ENCODE measurements at regions not wholly inside any gene's neighbourhood (a gene's known extent, or its start where the extent isn't known, plus 50 kb on each side); places are given as distances from the start of the nearest gene placed in this dataset.
"Not testable (repeated sequence)": the region's sequence is repeated elsewhere in the genome, so short reads cannot be mapped to it uniquely, and the experiment has no call there.

DNA sequence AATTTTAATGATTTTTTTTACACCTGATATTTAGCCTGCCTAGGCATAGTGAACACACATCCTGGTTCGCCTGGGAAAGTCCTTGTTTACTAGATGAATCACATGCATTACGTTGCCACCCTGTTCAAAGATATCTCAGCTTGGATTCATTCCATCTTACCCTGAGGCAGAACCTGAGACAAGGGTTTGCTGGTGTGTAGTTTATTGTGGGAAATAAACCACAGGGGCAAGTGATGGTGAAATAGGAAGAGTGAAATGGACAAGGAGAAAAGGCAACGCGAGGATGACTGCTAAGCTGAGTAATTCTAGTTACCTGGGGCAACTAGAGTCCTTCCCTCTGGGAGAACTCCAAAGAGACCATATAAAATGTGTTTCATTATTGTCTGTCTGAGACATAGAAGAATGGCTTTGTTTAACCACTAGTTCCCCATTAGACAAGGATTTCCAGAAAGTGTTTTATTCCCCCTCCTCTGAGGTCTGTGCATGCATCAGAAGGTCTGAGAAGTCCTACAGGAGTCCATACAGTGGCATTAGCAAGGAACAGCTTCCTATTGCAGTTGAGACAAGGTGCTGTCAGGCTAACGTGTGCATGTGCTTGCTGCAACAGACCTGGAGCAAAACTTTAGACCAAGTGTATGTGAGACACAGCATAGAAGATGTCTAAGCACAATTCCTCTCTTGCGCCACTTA lies 797.3 kb upstream of the FRG1 start:
- Histone ChIP-seq H3K9me3 (no peaks in the 10 kb centered on the region), H3K36me3 (no peaks in the 10 kb centered on the region), H3K4me3 (no peak overlapping the region), H3K27me3 (replicated peaks; ENCODE audit: insufficient read depth) (no peaks in the 10 kb centered on the region), H3K4me1 (ENCODE audit: control insufficient read depth in 1 of 2, low read depth in 2 of 2) (no peaks in the 10 kb centered on the region), H3K27ac (no peak overlapping the region)
- no peak for ATAC-seq (ENCODE audit: insufficient number of reproducible peaks, low FRiP score, low read depth)
- no peak for DNase-seq (ENCODE audit: low spot score)
- TF ChIP-seq, protein P1, sequence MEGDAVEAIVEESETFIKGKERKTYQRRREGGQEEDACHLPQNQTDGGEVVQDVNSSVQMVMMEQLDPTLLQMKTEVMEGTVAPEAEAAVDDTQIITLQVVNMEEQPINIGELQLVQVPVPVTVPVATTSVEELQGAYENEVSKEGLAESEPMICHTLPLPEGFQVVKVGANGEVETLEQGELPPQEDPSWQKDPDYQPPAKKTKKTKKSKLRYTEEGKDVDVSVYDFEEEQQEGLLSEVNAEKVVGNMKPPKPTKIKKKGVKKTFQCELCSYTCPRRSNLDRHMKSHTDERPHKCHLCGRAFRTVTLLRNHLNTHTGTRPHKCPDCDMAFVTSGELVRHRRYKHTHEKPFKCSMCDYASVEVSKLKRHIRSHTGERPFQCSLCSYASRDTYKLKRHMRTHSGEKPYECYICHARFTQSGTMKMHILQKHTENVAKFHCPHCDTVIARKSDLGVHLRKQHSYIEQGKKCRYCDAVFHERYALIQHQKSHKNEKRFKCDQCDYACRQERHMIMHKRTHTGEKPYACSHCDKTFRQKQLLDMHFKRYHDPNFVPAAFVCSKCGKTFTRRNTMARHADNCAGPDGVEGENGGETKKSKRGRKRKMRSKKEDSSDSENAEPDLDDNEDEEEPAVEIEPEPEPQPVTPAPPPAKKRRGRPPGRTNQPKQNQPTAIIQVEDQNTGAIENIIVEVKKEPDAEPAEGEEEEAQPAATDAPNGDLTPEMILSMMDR (IDR thresholded peaks at IDR 0.05): no peak

DNA sequence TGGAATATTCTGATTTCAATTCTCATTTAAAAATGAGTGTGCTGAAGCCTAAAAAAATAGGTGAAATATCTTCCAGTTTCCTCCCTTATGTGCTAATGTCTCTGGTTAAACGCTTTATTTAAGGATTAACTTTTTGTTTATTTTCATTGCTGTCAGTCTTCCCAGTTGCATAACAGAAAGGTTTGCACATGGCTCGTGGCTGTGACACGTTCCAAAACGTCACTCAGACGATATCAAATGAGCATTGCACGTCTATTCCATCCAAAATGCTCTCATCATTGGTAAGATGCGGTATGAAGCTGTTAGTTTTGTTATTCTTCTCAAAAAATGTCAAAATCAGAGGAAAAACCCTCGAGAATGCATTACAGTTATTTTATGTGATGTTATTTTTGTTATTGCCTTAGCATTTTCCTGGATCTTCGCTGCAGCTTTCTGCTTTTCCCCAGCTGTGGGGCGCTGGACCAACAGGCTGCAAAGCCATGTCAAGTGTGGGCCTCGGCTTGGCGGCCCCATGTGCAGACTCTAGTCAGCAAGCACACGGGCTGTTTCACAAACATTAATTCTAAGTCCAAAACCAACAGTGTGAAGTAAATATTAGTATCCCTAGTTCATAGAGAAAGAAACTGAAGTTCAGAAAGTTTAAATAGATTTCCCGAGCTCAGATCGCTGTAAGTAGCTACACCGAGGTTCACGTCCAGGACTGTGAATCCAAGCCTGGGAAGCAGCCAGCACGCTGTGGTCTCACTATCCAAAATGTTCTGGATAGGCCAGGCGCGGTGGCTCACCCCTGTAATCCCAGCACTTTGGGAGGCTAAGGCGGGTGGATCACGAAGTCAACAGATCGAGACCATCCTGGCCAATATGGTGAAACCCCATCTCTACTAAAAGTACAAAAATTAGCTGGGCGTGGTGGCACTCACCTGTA lies 793.4 kb upstream of the FRG1 start:
- no peaks in the 10 kb centered on the region for H3K4me1 ChIP-seq (ENCODE audit: control insufficient read depth in 1 of 2, low read depth in 2 of 2)
- ATAC-seq (ENCODE audit: insufficient number of reproducible peaks, low FRiP score, low read depth) (no peak), DNase-seq (ENCODE audit: low spot score) (no peak)
- H3K36me3 ChIP-seq: no peaks in the 10 kb centered on the region
- H3K27me3 ChIP-seq (replicated peaks; ENCODE audit: insufficient read depth): no peaks in the 10 kb centered on the region
- H3K9me3 ChIP-seq: peaks cover 6% of the 10 kb centered on the region
- H3K4me3 ChIP-seq: no peak overlapping the region
- H3K27ac ChIP-seq: no peak overlapping the region
- TF ChIP-seq, protein P1 (IDR thresholded peaks at IDR 0.05): no peak

DNA sequence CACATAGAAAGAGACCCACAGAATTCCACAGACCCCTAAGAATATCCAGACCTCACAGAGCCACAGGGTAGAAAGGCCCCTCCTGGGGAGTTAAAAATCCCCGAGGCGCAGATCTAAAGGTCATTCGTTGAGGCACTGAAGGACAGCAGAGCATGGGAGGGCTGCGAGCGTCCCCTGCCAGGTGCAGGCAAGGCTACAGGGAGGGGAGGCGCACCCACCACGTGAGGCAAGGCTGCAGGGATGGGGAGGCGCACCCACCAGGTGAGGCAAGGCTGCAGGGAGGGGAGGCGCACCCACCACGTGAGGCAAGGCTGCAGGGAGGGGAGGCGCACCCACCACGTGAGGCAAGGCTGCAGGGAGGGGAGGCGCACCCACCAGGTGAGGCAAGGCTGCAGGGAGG lies 785.6 kb upstream of the FRG1 start:
- not testable (repeated sequence) for H3K4me3 ChIP-seq; H3K27me3 ChIP-seq (replicated peaks; ENCODE audit: insufficient read depth); ATAC-seq (ENCODE audit: insufficient number of reproducible peaks, low FRiP score, low read depth); H3K36me3 ChIP-seq; DNase-seq (ENCODE audit: low spot score); H3K9me3 ChIP-seq; H3K4me1 ChIP-seq (ENCODE audit: control insufficient read depth in 1 of 2, low read depth in 2 of 2); H3K27ac ChIP-seq

DNA sequence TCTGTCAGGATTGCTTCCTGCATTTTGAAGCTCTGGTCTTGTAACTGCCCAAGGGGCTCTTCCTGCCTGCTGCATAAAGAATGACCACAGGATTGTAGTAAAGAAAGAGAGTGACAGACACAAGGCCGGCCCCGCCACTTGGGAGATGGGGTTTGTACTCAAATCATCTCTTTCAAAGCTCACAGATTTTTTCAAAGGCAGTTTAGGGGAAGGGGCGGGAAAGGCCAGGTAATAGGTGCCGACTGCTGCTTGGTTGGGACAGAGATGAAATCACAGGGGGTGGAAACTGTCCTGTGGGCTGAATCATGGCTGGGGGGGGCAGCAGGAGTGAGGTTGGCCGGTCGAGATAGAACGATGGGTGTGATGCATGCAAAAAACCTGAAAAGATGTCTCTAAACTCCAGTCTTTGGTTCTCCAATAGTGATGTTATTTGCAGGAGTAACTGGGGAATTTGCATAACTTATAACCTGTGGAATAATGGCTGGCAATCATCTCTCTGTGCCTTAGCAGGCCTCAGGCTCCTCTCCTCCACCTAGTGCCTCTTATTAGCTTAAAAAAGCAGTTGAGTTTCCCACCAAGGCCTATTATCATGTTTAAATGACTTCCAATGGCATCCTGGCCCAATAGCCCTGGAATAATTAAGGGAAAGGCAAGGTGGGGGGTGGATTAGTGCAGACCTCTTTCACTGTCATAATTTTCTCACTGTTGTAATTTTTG lies 778.4 kb upstream of the FRG1 start:
- DNase-seq (ENCODE audit: low spot score): no peak
- no peak overlapping the region for H3K4me3 ChIP-seq
- TF ChIP-seq, protein P1 (IDR thresholded peaks at IDR 0.05): no peak
- no peaks in the 10 kb centered on the region for H3K36me3 ChIP-seq
- ATAC-seq (ENCODE audit: insufficient number of reproducible peaks, low FRiP score, low read depth): no peak
- no peaks in the 10 kb centered on the region for H3K4me1 ChIP-seq (ENCODE audit: control insufficient read depth in 1 of 2, low read depth in 2 of 2)
- no peaks in the 10 kb centered on the region for H3K9me3 ChIP-seq
- H3K27me3 ChIP-seq (replicated peaks; ENCODE audit: insufficient read depth): no peaks in the 10 kb centered on the region
- no peak overlapping the region for H3K27ac ChIP-seq

DNA sequence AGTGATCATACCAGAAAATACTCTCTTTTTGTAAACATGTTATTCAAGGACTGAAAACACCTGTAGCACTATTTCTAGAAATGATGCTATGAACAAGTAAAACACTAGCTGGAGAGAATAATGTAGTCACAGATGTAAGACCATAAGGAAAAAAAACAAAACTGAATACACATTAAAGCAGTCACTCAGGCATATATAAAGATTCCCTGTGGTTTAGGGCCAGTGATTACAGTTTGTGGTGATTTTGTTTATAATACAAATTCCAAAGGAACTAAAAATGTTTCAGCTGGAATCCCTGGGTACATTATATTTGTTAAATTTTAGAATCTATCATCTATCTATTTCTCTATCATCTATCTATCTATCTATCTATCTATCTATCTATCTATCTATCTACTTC lies 777.8 kb upstream of the FRG1 start:
- TF ChIP-seq, protein P1 (IDR thresholded peaks at IDR 0.05): no peak
- no peak for DNase-seq (ENCODE audit: low spot score)
- ATAC-seq (ENCODE audit: insufficient number of reproducible peaks, low FRiP score, low read depth): no peak
- H3K27ac ChIP-seq: no peak overlapping the region
- no peak overlapping the region for H3K4me3 ChIP-seq
- no peaks in the 10 kb centered on the region for H3K36me3 ChIP-seq
- no peaks in the 10 kb centered on the region for H3K9me3 ChIP-seq
- H3K4me1 ChIP-seq (ENCODE audit: control insufficient read depth in 1 of 2, low read depth in 2 of 2): no peaks in the 10 kb centered on the region
- no peaks in the 10 kb centered on the region for H3K27me3 ChIP-seq (replicated peaks; ENCODE audit: insufficient read depth)
